H1 (cell line): ENCODE measurements at regions not wholly inside any gene's neighbourhood (a gene's known extent, or its start where the extent isn't known, plus 50 kb on each side); places are given as distances from the start of the nearest gene placed in this dataset.

Source experiments
- EGR1 ChIP-seq: IDR thresholded peaks from 2 replicates; pipeline ENCODE4 v1.6.1; 2011; ENCODE audit warnings: low read depth, low read length, borderline replicate concordance
- YY1 ChIP-seq: IDR thresholded peaks from 2 replicates; pipeline ENCODE4 v1.6.1; 2011; ENCODE audit warnings: low read depth, mild to moderate bottlenecking, low read length

GRCh38 chrY:20990869-20991548 lies 235.1 kb downstream of the RPS4Y2 start:
- TF ChIP-seq EGR1 (no peak), YY1 (no peak)
